H9 (cell line): ENCODE measurements at regions not wholly inside any gene's neighbourhood (a gene's known extent, or its start where the extent isn't known, plus 50 kb on each side); places are given as distances from the start of the nearest gene placed in this dataset.

ENCODE experiments used
- DNase-seq: peaks from one replicate; pipeline ENCODE4 v3.0.0-alpha.2; 2017
- H2AFZ ChIP-seq: one replicate; pipeline ENCODE4 v1.6.1; 2013; ENCODE audit warnings: mild to moderate bottlenecking, low read length, control low read depth, moderate library complexity
- H2AK5ac ChIP-seq: 2 replicates; pipeline ENCODE4 v1.6.1; 2013; ENCODE audit warnings: low read length, control low read depth, mixed read lengths; ENCODE audit not compliant: insufficient read length
- H2BK120ac ChIP-seq: one replicate; pipeline ENCODE4 v1.6.1; 2013; ENCODE audit warnings: low read depth, mild to moderate bottlenecking, low read length, control low read depth, inconsistent platforms; ENCODE audit not compliant: poor library complexity, severe bottlenecking
- H2BK12ac ChIP-seq: 2 replicates; pipeline ENCODE4 v1.6.1; 2013; ENCODE audit warnings: low read length, control low read depth, mixed read lengths, low read depth; ENCODE audit not compliant: insufficient read length
- H2BK15ac ChIP-seq: 2 replicates; pipeline ENCODE4 v1.6.1; 2013; ENCODE audit warnings: low read depth, low read length, control low read depth
- H2BK20ac ChIP-seq: one replicate; pipeline ENCODE4 v1.6.1; 2013; ENCODE audit warnings: low read depth, mild to moderate bottlenecking, low read length, control low read depth, inconsistent platforms; ENCODE audit not compliant: poor library complexity, severe bottlenecking
- H2BK5ac ChIP-seq: 2 replicates; pipeline ENCODE4 v1.6.1; 2013; ENCODE audit warnings: low read length, control low read depth, mixed read lengths; ENCODE audit not compliant: insufficient read length
- H3K14ac ChIP-seq: 2 replicates; pipeline ENCODE4 v1.6.1; 2013; ENCODE audit warnings: low read length, control low read depth; ENCODE audit not compliant: insufficient read depth
- H3K18ac ChIP-seq: 2 replicates; pipeline ENCODE4 v1.6.1; 2013; ENCODE audit warnings: low read depth, mild to moderate bottlenecking, mixed read lengths, low read length, control low read depth; ENCODE audit not compliant: insufficient read length
- H3K23ac ChIP-seq: 2 replicates; pipeline ENCODE4 v1.6.1; 2013; ENCODE audit warnings: low read length, control low read depth, mixed read lengths, low read depth; ENCODE audit not compliant: insufficient read length
- H3K23me2 ChIP-seq: 2 replicates; pipeline ENCODE4 v1.6.1; 2013; ENCODE audit warnings: low read depth, mild to moderate bottlenecking, mixed read lengths, low read length, control low read depth; ENCODE audit not compliant: insufficient read length, poor library complexity, severe bottlenecking
- H3K27ac ChIP-seq: 2 replicates; pipeline ENCODE4 v1.5.1; 2013; ENCODE audit warnings: low read length, control low read depth, mixed read lengths, low read depth; ENCODE audit not compliant: insufficient read length
- H3K27me3 ChIP-seq: 2 replicates; pipeline ENCODE4 v1.6.1; 2013; ENCODE audit warnings: low read length, control low read depth, inconsistent platforms; ENCODE audit not compliant: insufficient read depth
- H3K4ac ChIP-seq: 2 replicates; pipeline ENCODE4 v1.6.1; 2013; ENCODE audit warnings: low read depth, mild to moderate bottlenecking, control low read depth, inconsistent platforms, low read length, moderate library complexity
- H3K4me1 ChIP-seq: 2 replicates; pipeline ENCODE4 v1.6.1; 2013; ENCODE audit warnings: low read length, control low read depth, inconsistent platforms; ENCODE audit not compliant: insufficient read depth
- H3K4me2 ChIP-seq: 2 replicates; pipeline ENCODE4 v1.6.1; 2013; ENCODE audit warnings: low read length, control low read depth, mixed read lengths; ENCODE audit not compliant: insufficient read length, insufficient read depth
- H3K56ac ChIP-seq: 2 replicates; pipeline ENCODE4 v1.6.1; 2013; ENCODE audit warnings: low read depth, mild to moderate bottlenecking, mixed read lengths, low read length, control low read depth; ENCODE audit not compliant: insufficient read length
- H3K79me1 ChIP-seq: 2 replicates; pipeline ENCODE4 v1.6.1; 2013; ENCODE audit warnings: low read depth, mild to moderate bottlenecking, moderate library complexity, low read length, control low read depth, inconsistent platforms; ENCODE audit not compliant: insufficient read depth, poor library complexity, severe bottlenecking
- H3K79me2 ChIP-seq: 2 replicates; pipeline ENCODE4 v1.6.1; 2013; ENCODE audit warnings: low read length, control low read depth, inconsistent platforms; ENCODE audit not compliant: insufficient read depth
- H3K9ac ChIP-seq: 2 replicates; pipeline ENCODE4 v1.6.1; 2013; ENCODE audit warnings: low read length, control low read depth, mixed read lengths; ENCODE audit not compliant: insufficient read length; ENCODE audit errors: extremely low read depth
- H3K9me3 ChIP-seq: one replicate; pipeline ENCODE4 v1.6.1; 2013; ENCODE audit warnings: low read depth, low read length, inconsistent platforms; ENCODE audit not compliant: control insufficient read depth
- H3T11ph ChIP-seq: one replicate; pipeline ENCODE4 v1.6.1; 2013; ENCODE audit warnings: mild to moderate bottlenecking, low read length, control low read depth, inconsistent platforms
- H4K20me1 ChIP-seq: one replicate; pipeline ENCODE4 v1.6.1; 2013; ENCODE audit not compliant: control insufficient read depth, insufficient read length, insufficient read depth
- H4K5ac ChIP-seq: 2 replicates; pipeline ENCODE4 v1.6.1; 2013; ENCODE audit warnings: low read depth, mild to moderate bottlenecking, mixed read lengths, low read length, control low read depth; ENCODE audit not compliant: insufficient read length
- H4K8ac ChIP-seq: replicated peaks from 2 replicates; pipeline ENCODE4 v1.6.1; 2013; ENCODE audit warnings: low read length, control low read depth, mixed read lengths, low read depth; ENCODE audit not compliant: insufficient read length
- H4K91ac ChIP-seq: 2 replicates; pipeline ENCODE4 v1.6.1; 2013; ENCODE audit warnings: low read depth, mild to moderate bottlenecking, moderate library complexity, mixed read lengths, low read length, control low read depth; ENCODE audit not compliant: insufficient read length
- H3K27ac Mint-ChIP-seq, 3 experiments: 2 replicates in 2 of 3; 3 replicates in 1 of 3; pipeline ENCODE4 v1.8.0; 2020 to 2021; ENCODE audit warnings: mixed read lengths in 3 of 3, mild to moderate bottlenecking in 1 of 3, moderate library complexity in 1 of 3
- H3K27me3 Mint-ChIP-seq: 2 replicates; pipeline ENCODE4 v1.8.0; 2021; ENCODE audit warnings: low read depth, mild to moderate bottlenecking, moderate library complexity, mixed read lengths
- H3K36me3 Mint-ChIP-seq, 3 experiments: 2 replicates in 2 of 3; 3 replicates in 1 of 3; pipeline ENCODE4 v1.8.0; 2020 to 2021; ENCODE audit warnings: low read depth in 3 of 3, mixed read lengths in 3 of 3; ENCODE audit not compliant: insufficient read depth in 1 of 3
- H3K4me1 Mint-ChIP-seq, 2 experiments: 2 replicates each; pipeline ENCODE4 v1.8.0; 2020; ENCODE audit warnings: mixed read lengths in 2 of 2
- H3K4me3 Mint-ChIP-seq, 2 experiments: 2 replicates in 1 of 2; 3 replicates in 1 of 2; pipeline ENCODE4 v1.8.0; 2020 to 2021; ENCODE audit warnings: mild to moderate bottlenecking in 2 of 2, mixed read lengths in 2 of 2, moderate library complexity in 1 of 2
- H3K9me3 Mint-ChIP-seq, 2 experiments: 2 replicates in 1 of 2; 3 replicates in 1 of 2; pipeline ENCODE4 v1.8.0; 2020; ENCODE audit warnings: mild to moderate bottlenecking in 2 of 2, mixed read lengths in 2 of 2, moderate library complexity in 1 of 2
- CTCF ChIP-seq: fragments of 200-600 bp; sonication (generic); conservative IDR thresholded peaks from 3 replicates; pipeline ENCODE4 v1.8.0; 2021; ENCODE audit warnings: antibody characterized with exemption, mild to moderate bottlenecking
- WGBS: extraction: QIAGEN DNeasy Blood & Tissue Kit; methylation state at CpG from one replicate; pipeline ENCODE4 v1.1.7; 2013; ENCODE audit warnings: missing lambda C conversion rate, low lambda C conversion rate, mixed read lengths; ENCODE audit not compliant: insufficient read length; ENCODE audit errors: extremely low coverage; 5-methylcytosine and 5-hydroxymethylcytosine counted together

DNA sequence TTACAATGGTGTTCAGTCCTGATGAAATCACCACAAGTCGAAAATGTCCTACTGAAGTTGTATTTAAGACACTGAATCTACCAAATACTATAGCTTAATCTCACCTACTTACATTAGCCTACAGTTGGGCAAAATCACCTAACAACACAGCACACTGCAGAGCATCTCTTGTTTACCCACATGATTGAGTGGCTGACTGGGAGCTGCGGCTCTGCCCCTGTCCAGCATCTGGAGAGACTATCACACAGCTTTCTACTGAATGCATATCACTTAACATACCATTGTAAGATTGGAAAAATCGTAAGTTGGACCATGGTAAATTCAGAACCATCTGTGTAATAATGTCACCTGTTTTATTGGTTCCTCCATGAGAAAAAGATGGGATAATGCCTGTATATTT, 1083.2 kb upstream of the PCDH7 start:
- no peak overlapping the region for H2AFZ ChIP-seq
- no peak overlapping the region for H3K27ac ChIP-seq
- Mint-ChIP-seq H3K9me3 (no peaks in the 10 kb centered on the region; a peak in 1 of 5 replicates), H3K36me3 (no peaks in the 10 kb centered on the region), H3K27me3 (no peaks in the 10 kb centered on the region), H3K4me1 (no peaks in the 10 kb centered on the region), H3K4me3 (no peak overlapping the region), H3K27ac (no peak overlapping the region)
- H3K14ac ChIP-seq, result no peak overlapping the region
- DNase-seq, result no peak
- no peak overlapping the region for H2BK15ac ChIP-seq
- H2BK120ac ChIP-seq, result no peak overlapping the region
- no peak overlapping the region for H4K8ac ChIP-seq
- no peak overlapping the region for H2BK12ac ChIP-seq
- H3K9ac ChIP-seq, result no peak overlapping the region
- H3K4me1 ChIP-seq, result no peaks in the 10 kb centered on the region
- H3K27me3 ChIP-seq, result no peaks in the 10 kb centered on the region
- no CpG with 5 or more reads among the region's 3 CpGs for WGBS
- H2BK20ac ChIP-seq, result no peak overlapping the region
- no peak overlapping the region for H3K4me2 ChIP-seq
- H3K56ac ChIP-seq, result no peak overlapping the region
- H3K23me2 ChIP-seq, result no peaks in the 10 kb centered on the region
- no peak overlapping the region for H3K23ac ChIP-seq
- H3K79me1 ChIP-seq, result no peaks in the 10 kb centered on the region
- H4K20me1 ChIP-seq, result no peaks in the 10 kb centered on the region
- H4K5ac ChIP-seq, result no peak overlapping the region
- no peak overlapping the region for H2BK5ac ChIP-seq
- H3T11ph ChIP-seq, result no peak overlapping the region
- H2AK5ac ChIP-seq, result no peak overlapping the region
- no peak for TF ChIP-seq CTCF
- H3K4ac ChIP-seq, result no peak overlapping the region
- no peak overlapping the region for H3K18ac ChIP-seq
- H4K91ac ChIP-seq, result no peak overlapping the region
- no peaks in the 10 kb centered on the region for H3K79me2 ChIP-seq
- no peaks in the 10 kb centered on the region for H3K9me3 ChIP-seq
